Right renal pelvis (tissue), 4 donors: ENCODE measurements at regions not wholly inside any gene's neighbourhood (a gene's known extent, or its start where the extent isn't known, plus 50 kb on each side); places are given as distances from the start of the nearest gene placed in this dataset.

Experiments
- DNase-seq, 4 donors: peaks; one replicate each; pipeline ENCODE4 v3.0.0-alpha.2; 2013; ENCODE audit warnings: low read depth in 4 of 4, low spot score in 3 of 4, missing footprints in 1 of 4

- DNase-seq = no peak
Measured at GRCh38 chr13:34502011-34502410, 440.1 kb upstream of the NBEA start.

GRCh38 chr13:34502621-34503020 is 439.4 kb upstream of the NBEA start:
- no peak for DNase-seq

- no peak for DNase-seq
Measured at GRCh38 chr13:34506796-34507195, 435.3 kb upstream of the NBEA start.

- no peak for DNase-seq
Measured at GRCh38 chr13:34507630-34508029, 434.4 kb upstream of the NBEA start.

- DNase-seq = no peak
Measured at GRCh38 chr13:34512817-34513216, 429.3 kb upstream of the NBEA start.

GRCh38 chr13:34513526-34513925 is 428.5 kb upstream of the NBEA start:
- DNase-seq = no peak

GRCh38 chr13:34515201-34515600 is 426.9 kb upstream of the NBEA start:
- no peak for DNase-seq

GRCh38 chr13:34521171-34521570 is 420.9 kb upstream of the NBEA start:
- no peak for DNase-seq

- no peak for DNase-seq
Measured at GRCh38 chr13:34522808-34523207, 419.3 kb upstream of the NBEA start.

- DNase-seq = no peak
Measured at GRCh38 chr13:34523406-34523805, 418.7 kb upstream of the NBEA start.

GRCh38 chr13:34533941-34534340 is 408.1 kb upstream of the NBEA start:
- DNase-seq = no peak

- no peak for DNase-seq
Measured at GRCh38 chr13:34542321-34542720, 399.7 kb upstream of the NBEA start.

GRCh38 chr13:34543836-34544235 is 398.2 kb upstream of the NBEA start:
- DNase-seq = no peak

- no peak for DNase-seq
Measured at GRCh38 chr13:34545461-34545860, 396.6 kb upstream of the NBEA start.

GRCh38 chr13:34546344-34547250 is 395.5 kb upstream of the NBEA start:
- no peak for DNase-seq

GRCh38 chr13:34547929-34548328 is 394.1 kb upstream of the NBEA start:
- no peak for DNase-seq

GRCh38 chr13:34553376-34553775 is 388.7 kb upstream of the NBEA start:
- no peak for DNase-seq

- DNase-seq = no peak
Measured at GRCh38 chr13:34555988-34556387, 386.1 kb upstream of the NBEA start.

- DNase-seq = no peak
Measured at GRCh38 chr13:34561033-34561432, 381.0 kb upstream of the NBEA start.

- DNase-seq = no peak
Measured at GRCh38 chr13:34567597-34567996, 374.5 kb upstream of the NBEA start.

GRCh38 chr13:34570698-34571353 is 371.2 kb upstream of the NBEA start:
- DNase-seq = no peak

GRCh38 chr13:34571716-34572115 is 370.4 kb upstream of the NBEA start:
- no peak for DNase-seq
